Kidney (tissue), 13 donors: ENCODE measurements at regions not wholly inside any gene's neighbourhood (a gene's known extent, or its start where the extent isn't known, plus 50 kb on each side); places are given as distances from the start of the nearest gene placed in this dataset.

Experiments used
- DNase-seq, 5 donors: peaks; one replicate each; pipeline ENCODE4 v3.0.0-alpha.2; 2013 to 2020
- FAIRE-seq: peaks from 2 replicates; lab custom pipeline; 2012; peaks lifted over from hg19 to GRCh38; lab: Jason Lieb, UNC
- H3K27ac ChIP-seq, 2 donors: one replicate each; pipeline ENCODE4 v1.7.0; 2013; ENCODE audit warnings: low read depth in 2 of 2, low read length in 2 of 2, inconsistent platforms in 1 of 2
- H3K27me3 ChIP-seq: one replicate; pipeline ENCODE4 v1.7.1; 2013; ENCODE audit warnings: low read length, inconsistent platforms; ENCODE audit not compliant: control insufficient read depth, insufficient read depth
- H3K36me3 ChIP-seq, 3 donors: one replicate each; pipeline versions ENCODE4 v1.7.0 to v1.7.1; 2013; ENCODE audit warnings: low read length in 3 of 3, control low read depth in 1 of 3, inconsistent platforms in 1 of 3; ENCODE audit not compliant: insufficient read depth in 3 of 3, control insufficient read depth in 2 of 3
- H3K4me1 ChIP-seq, 3 donors: one replicate each; pipeline versions ENCODE4 v1.7.0 to v1.7.1; 2013; ENCODE audit warnings: low read length in 3 of 3, inconsistent platforms in 1 of 3, low read depth in 1 of 3; ENCODE audit not compliant: control insufficient read depth in 2 of 3, insufficient read depth in 2 of 3
- H3K4me3 ChIP-seq, 3 donors: one replicate each; pipeline versions ENCODE4 v1.7.0 to v1.8.1; 2013; ENCODE audit warnings: low read length in 3 of 3, control low read depth in 1 of 3, inconsistent platforms in 1 of 3
- H3K9ac ChIP-seq, 3 donors: one replicate each; pipeline versions ENCODE4 v1.7.0 to v1.7.1; 2013; ENCODE audit warnings: low read length in 3 of 3, control low read depth in 1 of 3, inconsistent platforms in 1 of 3
- H3K9me3 ChIP-seq, 3 donors: one replicate each; pipeline versions ENCODE4 v1.7.0 to v1.7.1; 2013; ENCODE audit warnings: low read length in 3 of 3, control low read depth in 1 of 3, inconsistent platforms in 1 of 3; ENCODE audit not compliant: control insufficient read depth in 2 of 3, insufficient read depth in 1 of 3
- intact Hi-C: fragments of 100-400 bp; cut with DNase I; formaldehyde crosslinking; loops from one replicate; pipeline ENCODE4 v1.11.1; 2022
- TF ChIP-seq, protein P1 (sequence below): IDR thresholded peaks from 3 replicates; pipeline ENCODE4 v1.5.1; 2012; ENCODE audit warnings: mild to moderate bottlenecking, moderate library complexity, borderline replicate concordance; ENCODE audit not compliant: insufficient read depth; ENCODE audit errors: extremely low read depth
- donor health status: control.
- donor health status: control.
- donor health status: control.
- donor health status: control.
- donor health status: control.
- donor health status: DM: yes; HTN: yes; CAD: no.
- donor health status: Normal renal cell carcinoma (clear cell type).

DNA sequence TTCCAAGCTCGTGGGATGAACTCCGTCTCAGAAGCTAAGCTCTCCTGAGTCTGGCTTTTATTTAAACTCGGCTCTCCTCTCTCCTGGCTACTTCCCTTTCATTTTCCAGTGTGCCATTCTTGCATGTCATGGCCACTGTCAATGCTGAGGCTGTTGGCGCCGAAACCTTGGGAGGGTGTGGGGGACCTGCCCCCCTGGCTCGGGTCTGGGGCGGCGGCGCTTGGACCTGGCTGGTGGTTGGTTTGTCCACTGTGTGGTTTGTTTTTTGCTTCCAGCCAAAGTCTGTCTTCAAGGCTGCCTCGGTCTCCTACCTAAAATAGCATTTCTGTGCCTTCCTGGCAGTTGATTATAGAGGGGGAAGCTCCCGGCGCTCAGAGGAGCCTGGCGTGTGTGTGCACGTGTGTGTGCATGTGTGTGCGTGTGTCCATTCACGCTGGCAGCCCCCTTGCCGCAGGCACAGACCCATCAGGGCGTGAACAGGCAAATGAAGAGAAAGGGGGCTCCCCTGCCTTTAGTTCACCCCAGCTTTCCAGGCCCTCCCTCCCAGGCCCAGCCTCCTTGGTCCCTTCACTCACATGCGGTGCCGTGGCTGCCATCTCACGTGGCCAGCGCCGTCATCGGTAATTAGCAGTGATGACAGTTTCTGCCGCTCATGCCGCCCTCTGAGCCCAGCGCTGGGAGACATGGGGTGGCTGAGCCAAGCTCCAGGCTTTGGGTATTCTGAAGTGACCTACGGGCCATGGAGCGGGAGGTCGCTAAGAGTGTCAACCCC lies 179.9 kb downstream of the SEC14L1 start:
- peak overlapping the region in 1 of 3 donors; percentile 30 for H3K9ac ChIP-seq
- H3K4me1 ChIP-seq = peaks cover 2 to 46% (median 34%) of the 10 kb centered on the region in 3 donors
- no peaks in the 10 kb centered on the region for H3K36me3 ChIP-seq
- no peaks in the 10 kb centered on the region for H3K9me3 ChIP-seq
- FAIRE-seq (no peak), DNase-seq (peak in 2 of 5 donors; percentile 48 to 84)
- no peaks in the 10 kb centered on the region for H3K27me3 ChIP-seq
- H3K27ac ChIP-seq = peak overlapping the region; percentile 64 to 82
- peak overlapping the region in 2 of 3 donors; percentile 24 to 56 for H3K4me3 ChIP-seq
- intact Hi-C loops = no loop called here
- TF ChIP-seq, protein P1, sequence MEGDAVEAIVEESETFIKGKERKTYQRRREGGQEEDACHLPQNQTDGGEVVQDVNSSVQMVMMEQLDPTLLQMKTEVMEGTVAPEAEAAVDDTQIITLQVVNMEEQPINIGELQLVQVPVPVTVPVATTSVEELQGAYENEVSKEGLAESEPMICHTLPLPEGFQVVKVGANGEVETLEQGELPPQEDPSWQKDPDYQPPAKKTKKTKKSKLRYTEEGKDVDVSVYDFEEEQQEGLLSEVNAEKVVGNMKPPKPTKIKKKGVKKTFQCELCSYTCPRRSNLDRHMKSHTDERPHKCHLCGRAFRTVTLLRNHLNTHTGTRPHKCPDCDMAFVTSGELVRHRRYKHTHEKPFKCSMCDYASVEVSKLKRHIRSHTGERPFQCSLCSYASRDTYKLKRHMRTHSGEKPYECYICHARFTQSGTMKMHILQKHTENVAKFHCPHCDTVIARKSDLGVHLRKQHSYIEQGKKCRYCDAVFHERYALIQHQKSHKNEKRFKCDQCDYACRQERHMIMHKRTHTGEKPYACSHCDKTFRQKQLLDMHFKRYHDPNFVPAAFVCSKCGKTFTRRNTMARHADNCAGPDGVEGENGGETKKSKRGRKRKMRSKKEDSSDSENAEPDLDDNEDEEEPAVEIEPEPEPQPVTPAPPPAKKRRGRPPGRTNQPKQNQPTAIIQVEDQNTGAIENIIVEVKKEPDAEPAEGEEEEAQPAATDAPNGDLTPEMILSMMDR = no peak

DNA sequence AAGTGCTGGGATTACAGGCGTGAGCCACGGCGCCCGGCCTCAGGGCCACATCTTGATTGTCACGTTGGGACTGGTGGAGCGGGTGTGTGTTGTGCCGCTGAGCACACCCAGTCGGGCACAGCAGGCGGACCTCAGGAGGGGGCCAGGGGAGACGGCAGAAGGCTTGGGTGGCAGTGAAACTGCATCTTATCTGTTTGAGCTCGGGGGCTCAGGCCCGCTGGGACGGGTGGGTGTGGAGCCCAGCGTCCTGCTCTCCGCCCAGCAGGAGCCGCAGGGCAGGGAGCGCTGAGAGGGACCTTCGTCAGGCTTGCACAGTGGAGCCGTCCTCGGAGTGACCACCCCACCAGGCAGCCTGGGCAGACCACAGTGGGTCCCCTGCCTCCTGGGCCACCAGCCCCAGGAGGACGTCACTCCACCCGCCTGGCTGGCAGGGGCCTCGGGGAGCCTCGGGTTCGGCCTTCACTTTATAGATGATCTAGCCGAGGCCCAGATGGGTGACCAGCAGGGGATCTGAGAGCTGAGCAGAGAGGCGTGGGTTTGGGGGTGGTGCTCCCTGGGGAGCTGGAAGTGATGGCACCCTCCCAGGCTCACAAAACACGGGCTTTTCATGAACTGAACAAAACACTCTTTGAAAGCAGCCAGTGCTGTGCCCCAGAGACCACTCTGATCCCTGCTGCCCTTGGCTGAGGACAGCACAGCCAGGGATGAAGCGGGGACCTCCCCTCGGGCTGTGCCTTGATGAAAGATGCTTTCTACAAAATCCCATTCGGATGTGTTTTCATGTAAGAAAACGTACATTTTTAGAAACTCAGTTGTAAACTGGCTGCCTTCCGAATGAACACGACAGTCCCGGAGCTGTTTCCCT lies 181.1 kb downstream of the SEC14L1 start:
- H3K9me3 ChIP-seq = no peaks in the 10 kb centered on the region
- DNase-seq (peak in 2 of 5 donors; percentile 47 to 75), FAIRE-seq (no peak)
- no peaks in the 10 kb centered on the region for H3K36me3 ChIP-seq
- intact Hi-C loops = no loop called here
- peak overlapping the region in 1 of 3 donors; percentile 79 for H3K9ac ChIP-seq
- TF ChIP-seq, protein P1 = no peak
- H3K4me3 ChIP-seq = peak overlapping the region in 2 of 3 donors; percentile 2 to 15
- H3K27me3 ChIP-seq = no peaks in the 10 kb centered on the region
- peak overlapping the region; percentile 94 to 96 for H3K27ac ChIP-seq
- peaks cover 2 to 43% (median 26%) of the 10 kb centered on the region in 3 donors for H3K4me1 ChIP-seq

DNA sequence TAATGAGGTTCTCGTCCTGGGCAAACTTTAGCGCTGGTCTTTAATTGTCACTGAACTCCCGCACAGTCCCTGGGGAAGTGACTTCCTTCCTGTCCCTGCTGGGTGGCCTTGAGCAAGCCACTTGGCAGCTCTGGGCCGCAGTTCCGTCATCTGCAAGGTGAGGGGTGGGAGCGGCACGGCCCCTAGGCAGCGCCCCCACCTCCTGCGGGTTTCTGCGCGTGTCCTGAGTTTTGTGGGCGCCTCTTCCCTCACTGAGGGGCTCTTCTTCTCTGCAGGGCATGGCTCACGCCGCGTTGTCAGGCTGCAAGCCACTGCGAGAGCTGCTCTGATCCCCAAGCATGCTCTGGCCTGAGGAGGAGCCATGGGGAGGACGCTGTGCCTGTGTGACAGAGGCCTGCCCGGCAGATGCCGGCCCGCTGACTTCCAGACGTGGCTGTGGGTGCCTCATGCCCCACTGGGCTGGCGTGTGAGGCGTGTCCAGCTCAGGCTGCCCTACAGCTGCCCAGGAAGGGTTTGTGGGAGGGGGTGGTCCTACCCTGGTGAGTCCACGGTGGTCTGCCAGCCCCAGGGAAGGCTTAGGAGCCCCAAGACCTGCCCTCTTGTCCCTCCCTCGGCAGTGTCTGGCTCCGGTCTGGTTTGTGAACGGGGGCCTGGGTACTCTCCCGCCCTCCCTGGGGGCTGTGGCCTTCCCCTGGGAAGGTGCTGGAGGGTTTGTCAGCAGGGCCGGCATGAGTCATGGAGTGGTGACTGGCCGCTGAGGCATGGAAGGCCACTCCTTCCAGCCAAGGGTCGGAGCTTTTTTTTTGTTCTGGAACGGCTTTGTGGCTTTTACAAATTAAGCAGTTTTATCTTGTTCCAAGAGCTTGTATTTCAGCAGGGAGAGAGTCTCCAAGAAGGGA lies 182.0 kb downstream of the SEC14L1 start:
- H3K36me3 ChIP-seq = no peaks in the 10 kb centered on the region
- intact Hi-C loops = no loop called here
- no peak for FAIRE-seq

More for the DNA sequence above, 182.0 kb downstream of the SEC14L1 start:
- H3K27ac ChIP-seq = peak overlapping the region; percentile 94 to 96
- no peaks in the 10 kb centered on the region for H3K9me3 ChIP-seq
- H3K4me1 ChIP-seq = peaks cover 2 to 43% (median 26%) of the 10 kb centered on the region in 3 donors
- H3K9ac ChIP-seq = peak overlapping the region in 2 of 3 donors; percentile 28 to 79
- peak overlapping the region in 2 of 3 donors; percentile 2 to 38 for H3K4me3 ChIP-seq
- TF ChIP-seq, protein P1 = no peak
- H3K27me3 ChIP-seq = no peaks in the 10 kb centered on the region
- peak; percentile 85 to 98 (median 92) for DNase-seq
